ENCODE measurements at regions not wholly inside any gene's neighbourhood (a gene's known extent, or its start where the extent isn't known, plus 50 kb on each side); places are given as distances from the start of the nearest gene placed in this dataset.
"Not testable (repeated sequence)": the region's sequence is repeated elsewhere in the genome, so short reads cannot be mapped to it uniquely, and the experiment has no call there.

DNA sequence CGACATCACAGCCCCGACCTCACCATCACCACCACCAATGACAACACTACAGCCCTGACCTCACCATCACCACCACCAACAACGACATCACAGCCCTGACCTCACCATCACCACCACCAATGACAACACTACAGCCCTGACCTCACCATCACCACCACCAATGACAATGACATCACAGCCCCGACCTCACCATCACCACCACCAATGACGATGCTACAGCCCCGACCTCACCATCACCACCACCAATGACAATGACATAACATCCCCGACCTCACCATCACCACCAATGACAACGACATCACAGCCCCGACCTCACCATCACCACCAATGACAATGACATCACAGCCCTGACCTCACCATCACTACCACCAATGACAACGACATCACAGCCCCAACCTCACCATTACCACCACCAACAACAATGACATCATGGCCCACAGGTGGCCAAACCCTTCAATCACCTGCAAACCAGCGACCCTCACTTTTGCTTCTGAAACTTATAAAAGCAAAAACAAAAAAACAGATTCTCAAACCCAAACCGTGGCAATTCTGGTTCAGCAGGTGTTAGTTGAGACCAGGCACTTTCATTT lies 70.7 kb upstream of the TMEM18 start:
- no peak for DNase-seq

DNA sequence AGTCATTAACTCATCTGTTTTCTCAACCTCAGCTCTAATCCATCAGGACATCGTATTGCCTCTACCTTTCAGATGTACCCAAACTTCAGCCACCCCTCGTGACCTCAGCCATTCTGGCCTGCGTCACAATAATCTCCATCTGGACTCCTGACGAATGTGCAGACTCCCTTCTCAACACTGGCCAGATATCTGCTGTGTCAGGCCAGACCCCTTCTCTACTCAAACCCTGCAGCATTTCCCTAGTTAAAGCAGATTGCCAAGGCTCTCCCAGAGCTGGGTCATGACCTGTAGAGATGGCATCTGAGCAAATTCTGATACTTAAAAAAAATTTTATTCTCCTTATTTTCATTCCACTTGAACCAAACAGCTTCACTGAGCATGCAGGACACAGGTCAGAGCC lies 69.5 kb upstream of the TMEM18 start:
- DNase-seq: peak; percentile 21

DNA sequence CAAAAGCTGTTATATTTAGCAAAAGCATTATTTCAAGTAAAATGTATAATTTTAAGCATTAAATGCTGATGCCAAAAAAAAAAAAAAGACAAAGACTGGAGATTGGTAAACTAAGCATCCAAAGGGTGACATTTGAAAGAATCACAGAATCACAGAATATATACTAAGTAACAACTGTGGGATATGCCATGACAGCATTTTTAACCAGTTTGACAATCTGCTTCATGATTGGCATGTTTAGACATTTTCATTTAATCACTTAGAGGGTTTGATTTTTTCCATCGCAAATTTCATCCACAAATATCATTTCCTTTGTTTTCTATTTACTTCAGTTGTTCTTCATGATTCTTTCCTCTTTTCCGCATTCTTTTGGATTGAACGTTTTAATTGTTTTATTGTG lies 66.9 kb upstream of the TMEM18 start:
- DNase-seq: no peak

DNA sequence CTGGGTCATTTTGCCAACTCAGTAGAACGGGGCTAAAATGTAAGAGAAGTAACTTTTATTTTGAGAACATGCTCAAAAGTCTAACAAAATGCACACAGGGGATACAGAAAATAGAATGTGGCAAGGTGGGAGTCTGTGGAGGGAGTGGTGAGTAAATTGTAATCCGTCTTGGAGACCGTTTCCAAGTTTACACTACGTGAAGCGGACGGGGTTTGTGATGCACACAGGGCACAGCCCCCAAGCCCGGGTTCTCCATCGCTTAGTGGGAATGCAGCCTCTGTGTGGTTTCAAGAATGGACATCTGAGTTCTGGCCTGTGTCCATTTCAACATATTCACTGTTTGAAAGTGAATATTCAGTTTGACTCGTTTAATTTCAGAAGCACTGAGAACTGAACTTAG lies 65.0 kb upstream of the TMEM18 start:
- no peak for DNase-seq

DNA sequence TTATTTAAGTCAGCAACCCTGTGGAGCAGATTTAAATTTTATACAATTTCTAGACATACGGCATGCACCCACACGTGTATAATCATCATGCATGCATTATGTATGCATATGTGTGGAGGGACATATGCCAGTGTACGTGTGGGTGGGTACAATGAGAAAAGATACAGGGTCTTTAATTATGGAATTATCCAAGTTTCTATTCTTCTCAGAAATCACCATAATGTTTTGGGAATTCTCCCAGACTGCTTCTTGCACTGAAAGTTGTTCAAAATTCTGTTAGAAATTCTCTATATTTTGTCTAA lies 63.9 kb upstream of the TMEM18 start:
- no peak for DNase-seq

DNA sequence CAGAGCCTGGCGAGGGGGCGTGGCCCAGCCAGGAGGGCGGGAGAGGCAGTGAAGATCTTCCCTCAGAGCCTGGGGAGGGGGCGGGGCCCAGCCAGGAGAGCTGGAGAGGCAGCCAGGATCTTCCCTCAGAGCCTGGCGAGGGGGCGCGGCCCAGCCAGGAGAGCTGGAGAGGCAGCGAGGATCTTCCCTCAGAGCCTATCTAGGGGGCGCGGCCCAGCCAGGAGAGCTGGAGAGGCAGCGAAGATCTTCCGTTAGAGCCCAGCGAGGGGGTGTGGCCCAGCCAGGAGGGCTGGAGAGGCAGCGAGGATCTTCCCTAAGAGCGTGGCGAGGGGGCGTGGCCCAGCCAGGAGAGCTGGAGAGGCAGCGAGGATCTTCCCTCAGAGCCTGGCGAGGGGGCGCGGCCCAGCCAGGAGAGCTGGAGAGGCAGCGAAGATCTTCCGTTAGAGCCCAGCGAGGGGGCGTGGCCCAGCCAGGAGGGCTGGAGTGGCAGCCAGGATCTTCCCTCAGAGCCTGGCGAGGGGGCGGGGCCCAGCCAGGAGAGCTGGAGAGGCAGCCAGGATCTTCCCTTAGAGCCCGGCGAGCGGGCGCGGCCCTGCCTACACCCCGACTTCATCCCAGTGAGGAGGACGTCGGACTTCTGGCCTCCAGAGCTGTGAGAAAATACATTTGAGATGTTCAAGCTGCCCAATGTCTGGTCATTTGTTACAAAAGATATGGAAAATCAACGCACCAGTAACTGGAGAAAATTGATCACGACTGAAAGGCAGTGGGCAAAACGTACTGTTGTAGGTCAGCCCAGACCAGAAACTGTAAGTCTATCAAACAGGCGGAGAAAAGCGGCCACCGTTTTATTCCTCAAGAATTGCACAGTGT lies 63.4 kb upstream of the TMEM18 start:
- DNase-seq: peak; percentile 97

DNA sequence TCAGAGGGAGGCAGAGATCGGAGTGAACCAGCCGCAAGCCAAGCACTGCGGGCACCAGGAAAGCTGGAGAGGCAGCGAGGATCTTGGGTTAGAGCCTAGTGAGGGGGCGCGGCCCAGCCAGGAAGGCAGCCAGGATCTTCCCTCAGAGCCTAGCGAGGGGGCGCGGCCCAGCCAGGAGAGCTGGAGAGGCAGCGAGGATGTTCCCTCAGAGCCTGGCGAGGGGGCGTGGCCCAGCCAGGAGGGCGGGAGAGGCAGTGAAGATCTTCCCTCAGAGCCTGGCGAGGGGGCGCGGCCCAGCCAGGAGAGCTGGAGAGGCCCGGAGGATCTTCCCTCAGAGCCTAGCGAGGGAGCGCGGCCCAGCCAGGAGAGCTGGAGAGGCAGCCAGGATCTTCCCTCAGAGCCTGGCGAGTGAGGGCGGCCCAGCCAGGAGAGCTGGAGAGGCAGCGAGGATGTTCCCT lies 62.7 kb upstream of the TMEM18 start:
- not testable (repeated sequence) for DNase-seq

DNA sequence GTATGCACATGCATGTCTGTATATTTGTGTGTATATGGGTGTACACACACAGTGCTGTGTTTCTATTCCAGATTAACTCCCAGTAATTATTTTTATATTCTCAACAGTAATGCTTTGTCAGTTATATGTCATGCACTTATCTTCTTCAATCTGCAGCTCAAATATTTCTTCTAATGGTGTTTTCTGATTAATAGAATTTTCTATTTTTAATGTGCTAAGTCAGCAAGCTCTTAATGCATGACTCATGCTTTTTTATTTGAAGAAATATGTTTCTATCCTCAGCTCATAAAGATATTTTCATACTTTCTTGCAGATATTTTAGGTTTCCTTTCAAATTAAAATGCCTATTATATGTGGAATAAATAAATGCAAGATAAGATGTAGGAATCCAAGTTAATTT lies 59.7 kb upstream of the TMEM18 start:
- no peak for DNase-seq

DNA sequence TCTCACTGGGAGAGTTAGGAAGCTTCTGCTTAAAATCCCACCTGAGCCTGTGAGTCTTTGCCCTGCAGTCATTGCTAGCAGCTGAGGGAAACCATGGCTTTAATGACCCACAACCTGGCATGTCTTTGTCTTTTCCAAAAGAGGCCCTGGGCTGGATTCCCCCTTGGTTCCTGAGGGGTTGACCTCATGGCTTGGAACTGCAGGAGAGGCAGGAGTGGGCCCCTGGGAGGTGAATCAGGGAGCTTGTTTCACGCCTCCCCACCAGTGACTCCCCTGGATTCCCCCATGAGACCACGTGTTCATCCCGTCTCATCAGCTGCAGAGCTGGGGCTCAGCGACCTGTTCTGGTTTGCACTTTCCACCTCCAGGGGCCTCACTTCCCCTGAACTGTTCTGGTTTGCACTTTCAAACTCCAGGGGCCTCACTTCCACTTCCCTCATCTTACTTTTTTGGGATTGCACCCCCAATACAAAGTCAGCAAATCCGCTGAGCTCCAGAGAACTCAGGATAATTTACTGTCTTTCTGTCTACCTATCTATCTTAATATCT lies 58.5 kb upstream of the TMEM18 start:
- DNase-seq: no peak

DNA sequence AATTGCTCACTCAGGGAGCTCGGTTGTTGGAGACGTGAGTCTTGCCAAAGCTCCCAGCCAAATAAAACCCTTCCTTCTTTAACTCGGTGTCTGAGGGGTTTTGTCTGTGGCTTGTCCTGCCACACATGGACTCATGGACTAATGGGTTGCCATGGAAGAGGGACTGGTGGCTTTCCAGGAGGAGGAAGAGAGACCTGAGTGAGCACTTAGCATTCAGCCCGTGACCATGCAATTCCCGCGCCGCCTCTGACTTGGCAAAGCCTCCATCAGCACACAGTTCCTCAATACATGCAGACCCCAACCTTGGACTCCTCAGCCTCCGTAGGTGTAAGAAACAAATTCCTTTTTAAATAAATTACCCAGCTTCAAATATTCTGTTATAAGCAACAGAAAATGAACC lies 57.3 kb upstream of the TMEM18 start:
- no peak for DNase-seq

DNA sequence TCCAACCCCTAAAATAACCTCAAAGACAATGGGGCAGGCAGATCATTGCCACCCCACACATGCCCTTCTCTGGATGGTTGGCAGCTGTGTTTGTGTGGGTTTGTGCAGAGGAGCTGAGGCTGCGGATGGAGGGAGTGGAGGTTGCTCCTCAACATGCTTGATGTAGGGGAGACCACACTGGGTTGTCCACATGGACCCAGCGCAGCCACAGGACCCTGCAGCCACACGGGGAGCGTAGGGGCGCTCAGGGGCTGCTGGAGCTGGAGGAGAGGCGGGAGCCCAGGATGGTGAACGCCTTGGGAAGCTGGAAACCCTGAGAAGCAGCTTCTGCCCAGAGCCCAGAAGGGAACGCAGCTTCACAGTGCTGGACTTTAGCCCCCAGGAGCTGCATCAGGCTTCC lies 56.3 kb upstream of the TMEM18 start:
- no peak for DNase-seq

DNA sequence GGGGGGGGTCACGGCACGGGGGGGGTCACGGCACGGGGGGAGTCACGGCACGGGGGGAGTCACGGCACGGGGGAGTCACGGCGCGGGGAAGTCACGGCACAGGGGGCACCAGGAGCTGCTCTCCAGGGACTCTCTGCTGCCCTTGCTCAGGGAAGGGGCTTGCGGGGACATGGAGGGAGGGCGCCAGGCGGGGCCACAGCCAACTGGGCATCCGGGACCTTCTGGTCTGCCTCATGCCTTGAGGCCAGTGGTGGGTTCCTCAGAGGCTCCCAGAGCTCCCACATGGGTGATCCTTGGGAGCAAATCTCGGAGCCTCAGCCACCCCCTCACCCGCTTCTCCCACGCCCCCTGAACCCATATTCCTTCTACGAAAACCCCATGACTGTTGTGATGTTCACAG lies 55.8 kb upstream of the TMEM18 start:
- DNase-seq: no peak

DNA sequence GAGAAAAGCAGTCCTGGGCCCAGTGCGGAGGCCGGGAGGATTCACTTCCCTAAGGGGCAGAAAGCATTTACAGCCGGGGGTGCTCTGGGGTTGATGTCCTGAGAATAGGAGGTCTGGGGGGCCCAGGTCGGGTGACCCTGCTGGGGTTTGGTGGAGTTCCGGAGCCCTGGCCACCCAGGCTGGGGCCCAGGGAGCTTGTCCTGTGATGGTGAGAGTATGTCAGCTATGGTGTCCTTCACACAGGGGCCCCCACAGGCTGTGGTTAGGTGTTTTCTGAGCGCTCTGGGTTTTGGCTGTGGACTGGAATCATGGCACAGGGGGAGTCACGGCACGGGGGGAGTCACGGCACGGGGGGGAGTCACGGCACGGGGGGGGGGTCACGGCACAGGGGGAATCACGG lies 54.5 kb upstream of the TMEM18 start:
- DNase-seq: no peak

DNA sequence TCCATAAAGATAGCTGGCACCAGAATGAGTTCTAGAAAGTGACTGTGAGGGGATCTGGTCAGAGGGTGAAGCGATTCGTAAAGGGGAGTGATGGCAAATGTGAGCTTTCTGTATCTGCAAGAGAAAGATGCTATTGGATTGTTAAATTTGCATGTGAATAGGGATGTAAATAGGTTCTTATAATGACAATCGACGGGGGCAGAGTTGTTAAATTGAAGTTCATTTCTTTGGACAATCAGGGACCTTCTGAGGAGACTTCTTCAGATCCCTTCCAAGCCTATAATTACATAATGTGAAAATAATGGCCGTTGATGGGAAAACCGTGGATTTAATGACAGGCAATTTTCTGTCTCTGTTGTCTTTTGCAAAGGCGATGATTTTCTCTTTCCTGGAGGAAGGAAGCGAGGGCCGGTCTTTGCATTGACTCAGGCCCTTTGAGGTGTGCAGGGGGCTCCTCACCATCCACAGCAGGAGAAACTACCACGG lies 52.2 kb upstream of the TMEM18 start:
- no peak for DNase-seq

DNA sequence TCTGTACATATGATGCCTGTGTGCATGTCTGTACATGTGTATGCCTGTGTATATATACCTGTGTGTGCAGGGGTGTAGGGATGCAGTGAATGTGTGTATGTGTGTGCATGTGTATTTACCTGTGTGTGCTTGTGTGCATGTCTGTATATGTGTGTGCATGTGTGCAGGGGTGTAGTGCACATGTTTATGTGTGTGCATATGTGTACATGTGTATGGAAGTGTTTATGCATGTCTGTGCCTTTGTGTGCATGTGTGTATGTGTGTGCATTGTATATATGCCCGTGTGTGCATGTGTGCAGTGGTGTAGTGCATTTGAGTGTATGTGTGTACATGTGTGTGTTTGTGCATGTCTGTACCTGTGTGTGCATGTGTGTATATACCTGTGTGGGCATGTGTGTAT lies 51.0 kb upstream of the TMEM18 start:
- DNase-seq: no peak

DNA sequence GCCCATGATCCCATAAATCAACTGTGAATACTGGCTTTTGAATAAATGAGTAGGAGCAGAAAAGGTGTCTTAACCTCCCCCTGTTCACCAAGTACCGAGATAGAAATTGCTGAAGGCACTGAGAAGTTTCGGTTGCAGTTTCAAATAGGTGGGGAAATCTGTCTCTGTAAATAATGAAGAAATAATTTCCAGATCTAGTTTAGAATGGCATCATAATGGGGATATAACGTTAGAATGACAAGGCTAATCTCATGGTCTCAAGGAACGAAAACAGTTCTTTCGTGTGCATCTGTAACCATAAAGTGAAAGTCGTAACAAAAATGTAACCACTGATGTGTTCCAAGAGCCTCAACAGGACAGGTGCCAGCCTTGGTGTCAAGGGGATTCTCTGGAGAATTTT lies 49.9 kb upstream of the TMEM18 start:
- no peak for DNase-seq
